ENCODE measurements at regions not wholly inside any gene's neighbourhood (a gene's known extent, or its start where the extent isn't known, plus 50 kb on each side); places are given as distances from the start of the nearest gene placed in this dataset.

GRCh38 chr5:155140646-155141045 is 127.1 kb downstream of the KIF4B start:
- Histone ChIP-seq H3K27ac (ENCODE audit: low read depth, low read length) (no peak overlapping the region), H3K9ac (ENCODE audit: low read length) (no peak overlapping the region), H3K27me3 (ENCODE audit: insufficient read depth, low read length) (no peaks in the 10 kb centered on the region), H3K4me3 (ENCODE audit: insufficient read depth, low read depth, low read length) (no peak overlapping the region), H3K36me3 (ENCODE audit: insufficient read depth, low read length) (no peaks in the 10 kb centered on the region), H4K20me1 (ENCODE audit: insufficient read depth, low read length) (no peaks in the 10 kb centered on the region), H3K79me2 (ENCODE audit: insufficient read depth, low read length) (no peaks in the 10 kb centered on the region), H3K9me3 (ENCODE audit: insufficient read depth, low read depth, low read length) (no peaks in the 10 kb centered on the region), H3K4me2 (ENCODE audit: low read length) (no peak overlapping the region), H3K4me1 (ENCODE audit: insufficient read depth, low read length) (no peaks in the 10 kb centered on the region), H2AFZ (ENCODE audit: low read depth, low read length) (no peak overlapping the region)
- FAIRE-seq (no peak), DNase-seq (ENCODE audit: low read depth) (no peak)
- Mint-ChIP-seq H3K4me1 (ENCODE audit: low read depth, unreplicated experiment) (no peaks in the 10 kb centered on the region), H3K9me3 (ENCODE audit: unreplicated experiment) (no peaks in the 10 kb centered on the region), H3K27me3 (ENCODE audit: low read depth, unreplicated experiment) (peaks cover 10% of the 10 kb centered on the region), H3K27ac (ENCODE audit: unreplicated experiment) (no peak overlapping the region), H3K36me3 (ENCODE audit: low read depth, unreplicated experiment) (no peaks in the 10 kb centered on the region), H3K4me3 (ENCODE audit: unreplicated experiment) (no peak overlapping the region)
- no peak for TF ChIP-seq CTCF (IDR thresholded peaks at IDR 0.05; ENCODE audit: insufficient read depth, low read depth, low read length)
- TF ChIP-seq EZH2 (IDR thresholded peaks at IDR 0.05; ENCODE audit: insufficient read depth, low read length): no peak

DNA sequence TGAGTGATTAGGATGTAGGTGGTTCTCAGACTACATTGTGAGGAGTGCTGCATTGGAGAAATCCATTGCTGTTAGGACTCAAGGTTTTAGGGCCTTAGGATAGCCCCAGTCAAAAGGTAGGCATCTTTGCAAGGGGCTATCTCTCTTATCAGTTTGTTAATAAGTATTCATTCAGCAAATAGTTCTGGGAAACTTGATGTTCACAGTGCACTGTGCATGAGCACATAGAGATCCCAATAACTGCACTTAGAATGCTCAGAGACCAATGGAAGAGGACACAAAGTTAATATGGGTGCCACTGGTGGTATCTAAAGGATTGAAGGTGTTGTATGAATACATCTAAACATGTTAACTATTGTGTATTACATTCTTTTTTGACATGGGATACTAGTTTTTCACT is 131.4 kb downstream of the KIF4B start:
- Histone ChIP-seq H3K4me2 (ENCODE audit: low read length) (no peak overlapping the region), H3K4me3 (ENCODE audit: insufficient read depth, low read depth, low read length) (no peak overlapping the region), H3K9me3 (ENCODE audit: insufficient read depth, low read depth, low read length) (no peaks in the 10 kb centered on the region), H4K20me1 (ENCODE audit: insufficient read depth, low read length) (no peaks in the 10 kb centered on the region), H3K9ac (ENCODE audit: low read length) (no peak overlapping the region), H3K27me3 (ENCODE audit: insufficient read depth, low read length) (no peaks in the 10 kb centered on the region), H3K27ac (ENCODE audit: low read depth, low read length) (no peak overlapping the region), H3K4me1 (ENCODE audit: insufficient read depth, low read length) (no peaks in the 10 kb centered on the region), H2AFZ (ENCODE audit: low read depth, low read length) (no peak overlapping the region), H3K36me3 (ENCODE audit: insufficient read depth, low read length) (no peaks in the 10 kb centered on the region), H3K79me2 (ENCODE audit: insufficient read depth, low read length) (no peaks in the 10 kb centered on the region)
- FAIRE-seq (no peak), DNase-seq (ENCODE audit: low read depth) (no peak)
- H3K4me1 Mint-ChIP-seq (ENCODE audit: low read depth, unreplicated experiment): no peaks in the 10 kb centered on the region
- H3K27ac Mint-ChIP-seq (ENCODE audit: unreplicated experiment): no peak overlapping the region
- no peak overlapping the region for H3K4me3 Mint-ChIP-seq (ENCODE audit: unreplicated experiment)
- TF ChIP-seq CTCF (IDR thresholded peaks at IDR 0.05; ENCODE audit: insufficient read depth, low read depth, low read length) (no peak), EZH2 (IDR thresholded peaks at IDR 0.05; ENCODE audit: insufficient read depth, low read length) (no peak)
- H3K9me3 Mint-ChIP-seq (ENCODE audit: unreplicated experiment): no peaks in the 10 kb centered on the region
- H3K36me3 Mint-ChIP-seq (ENCODE audit: low read depth, unreplicated experiment): no peaks in the 10 kb centered on the region
- H3K27me3 Mint-ChIP-seq (ENCODE audit: low read depth, unreplicated experiment): peaks cover 8% of the 10 kb centered on the region

- peaks cover 10% of the 10 kb centered on the region for H3K27me3 Mint-ChIP-seq (ENCODE audit: low read depth, unreplicated experiment)
Measured at GRCh38 chr5:155147222-155147621, 133.7 kb downstream of the KIF4B start.

More at GRCh38 chr5:155147222-155147621, 133.7 kb downstream of the KIF4B start:
- no peak overlapping the region for H3K4me3 ChIP-seq (ENCODE audit: insufficient read depth, low read depth, low read length)
- no peaks in the 10 kb centered on the region for H3K36me3 ChIP-seq (ENCODE audit: insufficient read depth, low read length)
- H3K27me3 ChIP-seq (ENCODE audit: insufficient read depth, low read length): no peaks in the 10 kb centered on the region
- no peak overlapping the region for H3K27ac ChIP-seq (ENCODE audit: low read depth, low read length)
- FAIRE-seq: no peak
- Mint-ChIP-seq H3K9me3 (ENCODE audit: unreplicated experiment) (no peaks in the 10 kb centered on the region), H3K4me1 (ENCODE audit: low read depth, unreplicated experiment) (no peaks in the 10 kb centered on the region), H3K4me3 (ENCODE audit: unreplicated experiment) (no peak overlapping the region), H3K27ac (ENCODE audit: unreplicated experiment) (no peak overlapping the region), H3K36me3 (ENCODE audit: low read depth, unreplicated experiment) (no peaks in the 10 kb centered on the region)
- TF ChIP-seq EZH2 (IDR thresholded peaks at IDR 0.05; ENCODE audit: insufficient read depth, low read length) (no peak), CTCF (IDR thresholded peaks at IDR 0.05; ENCODE audit: insufficient read depth, low read depth, low read length) (peak; percentile 19)
- H3K9ac ChIP-seq (ENCODE audit: low read length): no peak overlapping the region
- H4K20me1 ChIP-seq (ENCODE audit: insufficient read depth, low read length): no peaks in the 10 kb centered on the region
- no peaks in the 10 kb centered on the region for H3K79me2 ChIP-seq (ENCODE audit: insufficient read depth, low read length)
- no peak overlapping the region for H2AFZ ChIP-seq (ENCODE audit: low read depth, low read length)
- no peaks in the 10 kb centered on the region for H3K4me1 ChIP-seq (ENCODE audit: insufficient read depth, low read length)
- H3K9me3 ChIP-seq (ENCODE audit: insufficient read depth, low read depth, low read length): no peaks in the 10 kb centered on the region
- no peak for DNase-seq (ENCODE audit: low read depth)
- H3K4me2 ChIP-seq (ENCODE audit: low read length): no peak overlapping the region

All from astrocyte (in vitro differentiated cells and primary cell).